IMR-90 (cell line): ENCODE measurements at regions not wholly inside any gene's neighbourhood (a gene's known extent, or its start where the extent isn't known, plus 50 kb on each side); places are given as distances from the start of the nearest gene placed in this dataset.

Experiments
- ATAC-seq: fragments of 200-7000 bp; cut with Tn5 transposase; 2 replicates; pipeline ENCODE4 v1.9.1; 2020; ENCODE audit warnings: low read depth, mild to moderate bottlenecking, moderate library complexity
- BruUV-seq: library from RNA; stranded (reverse); fragments of 400-500 nt; replicated peaks from 2 replicates; lab custom pipeline; 2021; lab: Mats Ljungman, UMichigan
- CTCF ChIA-PET: fragments of 300-600 bp; formaldehyde crosslinking; extraction: SDS; loops from one replicate; lab custom pipeline; 2021; ENCODE audit warnings: antibody characterized with exemption; lab: Yijun Ruan, JAX
- POLR2A ChIA-PET: fragments of 300-600 bp; sonication (Branson Sonifier 250); formaldehyde crosslinking; loops from one replicate; lab custom pipeline; 2022; ENCODE audit warnings: antibody characterized with exemption; ENCODE audit not compliant: unreplicated experiment; lab: Charles Lee
- DNase-seq: peaks from one replicate; pipeline ENCODE4 v3.0.0; 2013
- H2AFZ ChIP-seq: replicated peaks from 2 replicates; pipeline ENCODE3; 2013; ENCODE audit warnings: low read length, mild to moderate bottlenecking; ENCODE audit not compliant: poor library complexity
- H2AK5ac ChIP-seq: 2 replicates; pipeline ENCODE4 v1.6.1; 2013; ENCODE audit warnings: low read depth, low read length, inconsistent platforms
- H2AK9ac ChIP-seq: replicated peaks from 2 replicates; pipeline ENCODE3; 2013; ENCODE audit warnings: mild to moderate bottlenecking, low read depth, low read length, moderate library complexity; ENCODE audit not compliant: poor library complexity
- H2BK120ac ChIP-seq: 2 replicates; pipeline ENCODE4 v1.6.1; 2013; ENCODE audit warnings: low read depth, low read length, inconsistent platforms
- H2BK15ac ChIP-seq: 3 replicates; pipeline ENCODE4 v1.6.1; 2013; ENCODE audit warnings: low read depth, low read length, inconsistent platforms
- H2BK20ac ChIP-seq: 2 replicates; pipeline ENCODE4 v1.6.1; 2013; ENCODE audit warnings: low read depth, mild to moderate bottlenecking, inconsistent platforms, low read length, moderate library complexity
- H2BK5ac ChIP-seq: 2 replicates; pipeline ENCODE4 v1.6.1; 2013; ENCODE audit warnings: mild to moderate bottlenecking, low read depth, low read length, inconsistent platforms; ENCODE audit not compliant: poor library complexity, severe bottlenecking
- H3K14ac ChIP-seq: replicated peaks from 2 replicates; pipeline ENCODE4 v1.6.1; 2013; ENCODE audit warnings: low read depth, low read length, inconsistent platforms
- H3K18ac ChIP-seq: 2 replicates; pipeline ENCODE4 v1.6.1; 2013; ENCODE audit warnings: low read depth, low read length, control low read depth
- H3K23ac ChIP-seq: 2 replicates; pipeline ENCODE4 v1.6.1; 2013; ENCODE audit warnings: low read depth, low read length, inconsistent platforms
- H3K27ac ChIP-seq: 2 replicates; pipeline ENCODE4 v1.5.1; 2013; ENCODE audit warnings: mild to moderate bottlenecking, control low read depth, low read length; ENCODE audit not compliant: insufficient read depth
- H3K27me3 ChIP-seq: 2 replicates; pipeline ENCODE4 v1.6.1; 2013; ENCODE audit warnings: low read length; ENCODE audit not compliant: control insufficient read depth, insufficient read depth
- H3K36me3 ChIP-seq: 2 replicates; pipeline ENCODE4 v1.6.1; 2013; ENCODE audit warnings: low read length, mixed read lengths; ENCODE audit not compliant: control insufficient read depth, insufficient read depth
- H3K4ac ChIP-seq: 2 replicates; pipeline ENCODE4 v1.6.1; 2013; ENCODE audit warnings: low read depth, low read length, inconsistent platforms
- H3K4me1 ChIP-seq: 2 replicates; pipeline ENCODE4 v1.6.1; 2013; ENCODE audit warnings: low read length, mixed read lengths; ENCODE audit not compliant: control insufficient read depth, insufficient read depth
- H3K4me2 ChIP-seq: 2 replicates; pipeline ENCODE4 v1.6.1; 2013; ENCODE audit warnings: low read depth, mild to moderate bottlenecking, control low read depth, low read length, moderate library complexity
- H3K4me3 ChIP-seq: 2 replicates; pipeline ENCODE4 v1.5.1; 2013; ENCODE audit warnings: low read depth, mild to moderate bottlenecking, control low read depth, low read length, moderate library complexity; ENCODE audit not compliant: insufficient read depth
- H3K56ac ChIP-seq: 2 replicates; pipeline ENCODE4 v1.6.1; 2013; ENCODE audit warnings: low read length, inconsistent platforms; ENCODE audit not compliant: insufficient read depth; ENCODE audit errors: extremely low read depth
- H3K79me1 ChIP-seq, 2 experiments: 2 replicates each; pipeline ENCODE4 v1.6.1; 2013; ENCODE audit warnings: low read length in 2 of 2, inconsistent platforms in 1 of 2, low read depth in 1 of 2
- H3K9ac ChIP-seq: 2 replicates; pipeline ENCODE4 v1.6.1; 2013; ENCODE audit warnings: low read depth, low read length, control low read depth
- H3K9me1 ChIP-seq: 2 replicates; pipeline ENCODE4 v1.6.1; 2013; ENCODE audit warnings: low read length, inconsistent platforms; ENCODE audit not compliant: insufficient read depth
- H3K9me3 ChIP-seq: 2 replicates; pipeline ENCODE4 v1.6.1; 2013; ENCODE audit warnings: low read length; ENCODE audit not compliant: control insufficient read depth, insufficient read depth
- H4K20me1 ChIP-seq: 2 replicates; pipeline ENCODE4 v1.6.1; 2013; ENCODE audit warnings: low read length, inconsistent platforms; ENCODE audit not compliant: insufficient read depth
- H4K5ac ChIP-seq: 2 replicates; pipeline ENCODE4 v1.6.1; 2013; ENCODE audit warnings: mild to moderate bottlenecking, low read depth, low read length, control low read depth
- H4K8ac ChIP-seq, 2 experiments: 2 replicates each; pipeline ENCODE4 v1.6.1; 2013; ENCODE audit warnings: low read depth in 2 of 2, low read length in 2 of 2, control low read depth in 1 of 2, inconsistent platforms in 1 of 2
- H4K91ac ChIP-seq: 2 replicates; pipeline ENCODE4 v1.6.1; 2013; ENCODE audit warnings: low read depth, low read length, inconsistent platforms; ENCODE audit not compliant: insufficient read depth
- CHD1 ChIP-seq: IDR thresholded peaks from 2 replicates; pipeline ENCODE4 v1.6.1; 2012; ENCODE audit warnings: low read depth, low read length, improper control_type of control experiment
- RAD21 ChIP-seq: IDR thresholded peaks from 2 replicates; pipeline ENCODE4 v1.6.1; 2012; ENCODE audit warnings: low read length, improper control_type of control experiment
- RCOR1 ChIP-seq: IDR thresholded peaks from 2 replicates; pipeline ENCODE4 v1.6.1; 2012; ENCODE audit warnings: mild to moderate bottlenecking, low read length, improper control_type of control experiment; ENCODE audit not compliant: insufficient replicate concordance
- WGBS, 2 experiments: methylation state at CpG; one replicate each; pipeline versions ENCODE4 v1.1.5 to v1.1.7; 2013; ENCODE audit warnings: missing lambda C conversion rate in 2 of 2; ENCODE audit not compliant: insufficient read length in 1 of 2; ENCODE audit errors: extremely low coverage in 2 of 2; 5-methylcytosine and 5-hydroxymethylcytosine counted together
- dilution Hi-C: fragments of 300-500 bp; cut with HindIII; formaldehyde crosslinking; loops from one replicate; pipeline ENCODE4 v1.14.3; 2018; ENCODE audit warnings: low sequenced_read_pairs; ENCODE audit not compliant: unreplicated experiment
- in situ Hi-C: fragments of 300-500 bp; cut with MboI; formaldehyde crosslinking; loops from 3 replicates; pipeline ENCODE4 v1.14.3; 2019; ENCODE audit warnings: low sequenced_read_pairs, inconsistent platforms, mixed read lengths
- intact Hi-C: fragments of 100-400 bp; cut with micrococcal nuclease; formaldehyde crosslinking; loops from 2 replicates; pipeline ENCODE4 v1.10.0; 2022

DNA sequence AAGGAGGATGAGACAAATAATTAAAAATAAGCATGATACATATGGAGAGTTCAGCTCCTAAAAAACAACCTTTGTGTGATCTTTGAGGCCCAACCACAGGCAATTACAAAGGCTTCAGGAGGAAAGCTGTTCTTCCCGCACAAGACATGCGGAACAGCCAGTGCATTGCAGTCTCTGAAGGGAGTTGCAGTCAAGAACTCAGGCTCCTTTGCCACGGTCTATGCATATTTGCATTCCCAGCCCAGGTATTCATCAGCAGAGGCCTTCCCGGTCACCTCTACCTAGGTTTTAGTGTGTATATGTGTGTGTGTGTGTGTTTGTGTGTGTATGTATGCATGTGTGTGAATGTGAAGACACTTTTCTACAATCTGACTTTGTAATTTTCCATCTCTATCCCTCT is 600.6 kb upstream of the PCDH10 start:
- no peak overlapping the region for H3K4me2 ChIP-seq
- H3K14ac ChIP-seq, result no peak overlapping the region
- no peaks in the 10 kb centered on the region for H3K36me3 ChIP-seq
- no peak overlapping the region for H3K27ac ChIP-seq
- no peak overlapping the region for H3K4me3 ChIP-seq
- H2AK5ac ChIP-seq, result no peak overlapping the region
- no peak overlapping the region for H3K23ac ChIP-seq
- no peaks in the 10 kb centered on the region for H4K20me1 ChIP-seq
- H2AK9ac ChIP-seq, result no peak overlapping the region
- in situ Hi-C loops (no loop called here), intact Hi-C loops (no loop called here), dilution Hi-C loops (no loop called here)
- no peak overlapping the region for H2BK15ac ChIP-seq
- no peak overlapping the region for H3K18ac ChIP-seq
- H2BK20ac ChIP-seq, result no peak overlapping the region
- peaks cover 2% of the 10 kb centered on the region; the same call in 1 of the 2 replicates for H3K9me3 ChIP-seq
- H3K9ac ChIP-seq, result no peak overlapping the region
- TF ChIP-seq RAD21 (no peak), CHD1 (no peak), RCOR1 (no peak)
- WGBS, 2 experiments, result no CpG with 5 or more reads among the region's 4 CpGs
- H2AFZ ChIP-seq, result no peak overlapping the region
- H3K79me1 ChIP-seq, result no peaks in the 10 kb centered on the region
- no TSS peak for BruUV-seq
- H3K56ac ChIP-seq, result no peak overlapping the region
- ATAC-seq (no peak), DNase-seq (no peak)
- no peaks in the 10 kb centered on the region for H3K4me1 ChIP-seq
- H4K8ac ChIP-seq, result no peak overlapping the region
- no peak overlapping the region for H3K4ac ChIP-seq
- no peak overlapping the region for H2BK120ac ChIP-seq
- no peak overlapping the region for H2BK5ac ChIP-seq
- no peaks in the 10 kb centered on the region for H3K9me1 ChIP-seq
- no peak overlapping the region for H4K91ac ChIP-seq
- no peak overlapping the region for H4K5ac ChIP-seq
- CTCF ChIA-PET, result no interaction called here
- no peaks in the 10 kb centered on the region for H3K27me3 ChIP-seq
- POLR2A ChIA-PET, result no interaction called here
